ENCODE measurements at regions not wholly inside any gene's neighbourhood (a gene's known extent, or its start where the extent isn't known, plus 50 kb on each side); places are given as distances from the start of the nearest gene placed in this dataset.

GRCh38 chr18:45548614-45549013 is 66.7 kb upstream of the SLC14A2 start:
- DNase-seq = no peak

GRCh38 chr18:45549290-45549689 is 66.0 kb upstream of the SLC14A2 start:
- DNase-seq = no peak

GRCh38 chr18:45551142-45551815 is 64.0 kb upstream of the SLC14A2 start:
- DNase-seq = no peak

DNA sequence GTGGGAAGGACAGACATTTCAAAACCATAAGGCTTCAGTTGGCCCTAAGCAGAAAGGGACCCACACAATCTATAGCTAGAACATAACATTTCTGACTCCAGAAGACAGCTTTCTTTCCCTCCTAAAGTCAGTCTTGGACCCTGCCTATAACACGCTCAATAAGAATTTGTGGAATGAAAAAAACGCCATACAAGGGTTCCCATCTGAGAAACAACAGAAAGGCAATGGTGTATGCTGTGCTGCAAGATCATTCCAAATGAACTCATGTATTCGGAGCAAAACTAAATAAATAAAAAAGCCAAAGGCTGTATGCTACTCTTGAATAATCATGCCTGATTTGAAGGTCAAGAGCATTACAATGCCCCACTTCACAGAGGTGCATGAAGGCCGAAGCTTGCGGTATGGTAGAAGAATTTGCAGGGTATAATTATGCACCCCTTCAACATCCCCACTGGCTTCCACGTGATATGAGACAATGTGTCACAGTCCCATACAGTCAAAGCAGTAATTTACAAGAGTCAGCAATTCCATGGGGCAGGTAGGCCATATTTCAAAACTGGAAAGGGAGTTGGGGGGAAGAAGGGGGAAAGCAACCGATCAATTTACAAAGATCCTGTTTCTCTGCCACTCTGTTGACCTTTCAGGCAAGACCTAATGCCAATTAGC is 61.4 kb upstream of the SLC14A2 start:
- no peak for DNase-seq

- DNase-seq = no peak
Measured at GRCh38 chr18:45554389-45554737, 60.9 kb upstream of the SLC14A2 start.

DNA sequence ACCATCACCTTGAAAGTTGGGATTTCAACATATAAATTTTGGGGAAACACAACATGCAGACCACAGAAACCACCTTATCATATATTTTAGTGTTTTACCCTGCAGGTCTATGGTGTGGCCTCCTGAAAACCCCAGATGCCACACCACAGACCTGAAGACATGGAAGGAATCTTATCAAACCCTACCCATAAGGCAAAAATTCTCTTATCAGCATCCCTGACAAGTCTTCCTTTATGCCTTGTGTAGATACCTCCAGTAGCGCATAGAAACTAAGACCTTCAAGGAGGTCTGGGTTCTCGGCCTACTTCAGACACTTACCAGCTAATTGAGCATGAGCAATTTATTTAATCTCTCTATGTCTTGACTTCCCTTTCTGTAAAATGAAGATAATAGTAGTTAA is 59.1 kb upstream of the SLC14A2 start:
- DNase-seq = no peak

DNA sequence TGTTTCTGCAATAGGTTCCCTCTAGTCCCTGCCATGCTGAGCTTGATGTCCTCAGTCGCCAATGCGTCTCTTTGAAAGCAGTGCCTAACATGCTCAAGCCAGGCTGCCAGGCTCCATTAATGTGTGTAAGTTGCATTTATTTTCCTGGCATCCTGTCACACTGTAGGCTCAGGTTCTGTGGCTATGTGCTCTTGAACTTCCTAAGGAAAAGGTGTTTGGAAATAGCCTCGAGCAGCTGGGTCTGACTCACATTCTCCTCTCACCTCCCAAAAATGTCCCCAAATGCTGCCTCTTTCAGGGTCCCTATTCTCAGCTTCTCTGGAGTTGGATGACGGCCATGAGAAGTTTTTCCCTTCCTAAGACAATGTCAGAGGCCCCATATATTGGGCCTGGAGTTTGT is 58.0 kb upstream of the SLC14A2 start:
- no peak for DNase-seq

DNA sequence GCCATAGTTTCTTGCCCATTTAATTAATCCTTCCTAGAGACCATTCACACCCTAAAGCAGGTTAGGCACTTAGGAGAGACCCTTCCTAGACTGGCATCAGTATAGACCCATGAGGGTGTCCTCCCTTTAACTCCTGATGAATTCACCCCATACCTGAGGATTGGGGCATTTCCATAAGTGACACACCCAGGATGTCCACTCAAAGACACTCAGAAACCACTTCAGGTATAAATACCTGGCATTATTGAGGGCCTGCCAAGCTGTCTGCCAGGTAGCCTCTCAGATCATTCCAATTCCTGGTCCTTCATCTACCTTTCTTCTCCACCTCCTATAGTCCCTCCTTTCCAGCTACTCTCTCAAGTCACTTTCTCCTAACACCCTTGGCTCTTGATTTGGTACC is 57.5 kb upstream of the SLC14A2 start:
- DNase-seq = no peak

GRCh38 chr18:45559258-45559657 is 56.0 kb upstream of the SLC14A2 start:
- no peak for DNase-seq

- no peak for DNase-seq
Measured at GRCh38 chr18:45560870-45561269, 54.4 kb upstream of the SLC14A2 start.

GRCh38 chr18:45562567-45563479 is 52.5 kb upstream of the SLC14A2 start:
- DNase-seq = no peak

DNA sequence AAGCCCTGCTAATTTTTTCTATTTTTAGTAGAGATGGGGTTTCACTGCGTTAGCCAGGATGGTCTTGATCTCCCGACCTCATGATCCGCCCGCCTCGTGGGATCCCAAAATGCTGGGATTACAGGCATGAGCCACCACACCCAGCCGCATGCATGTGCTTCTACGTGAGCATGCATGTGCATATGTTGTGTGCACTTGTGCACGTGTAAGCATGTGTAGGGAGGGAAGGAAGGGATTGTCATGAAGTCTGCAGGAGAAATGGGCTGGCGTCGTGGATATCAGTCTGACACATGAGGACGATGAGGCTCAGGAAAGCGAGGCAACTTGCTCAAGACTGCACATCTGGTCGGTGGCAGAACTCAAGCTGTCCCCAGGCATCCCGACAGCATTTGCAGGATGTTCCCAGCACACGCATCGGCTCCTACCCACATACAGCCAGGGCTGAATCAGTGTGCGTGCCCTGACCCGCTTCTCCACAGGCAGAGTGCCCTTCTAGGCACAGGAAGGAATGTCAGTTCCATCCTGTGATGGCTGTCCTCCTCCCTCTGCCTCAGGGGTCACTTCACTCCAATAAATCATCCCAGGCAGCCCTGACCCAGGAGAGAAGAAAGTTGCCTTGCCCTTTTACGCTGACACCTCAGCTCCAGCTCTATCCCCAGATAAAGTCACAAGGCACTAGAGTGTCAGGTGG is 49.9 kb upstream of the SLC14A2 start:
- no peak for DNase-seq

Measured in NCI-H1930 (cell line).